Esophagus squamous epithelium (tissue), 4 donors: ENCODE measurements at regions not wholly inside any gene's neighbourhood (a gene's known extent, or its start where the extent isn't known, plus 50 kb on each side); places are given as distances from the start of the nearest gene placed in this dataset.

Experiments
- CTCF ChIP-seq, 6 experiments: fragments of 450-650 bp in 4 of 6; fragments of 200-600 bp in 2 of 6; sonication (generic) in 2 of 6; IDR thresholded peaks; one replicate each; pipeline ENCODE4 v1.5.1; 2016 to 2019; ENCODE audit warnings: antibody characterized with exemption in 6 of 6, mild to moderate bottlenecking in 4 of 6, moderate library complexity in 4 of 6
- POLR2A ChIP-seq, 4 donors: fragments of 450-650 bp; IDR thresholded peaks; one replicate each; pipeline ENCODE4 v1.6.1; 2017; ENCODE audit warnings: antibody characterized with exemption in 4 of 4, mild to moderate bottlenecking in 4 of 4, moderate library complexity in 3 of 4

- no peak for TF ChIP-seq CTCF (IDR thresholded peaks at IDR 0.05)
- no peak for TF ChIP-seq POLR2A (IDR thresholded peaks at IDR 0.05)
These were observed 421.6 kb downstream of the TMEM135 start for GRCh38 chr11:87459351-87459750.
